AG20443 (cell line): ENCODE measurements at regions not wholly inside any gene's neighbourhood (a gene's known extent, or its start where the extent isn't known, plus 50 kb on each side); places are given as distances from the start of the nearest gene placed in this dataset.
"Not testable (repeated sequence)": the region's sequence is repeated elsewhere in the genome, so short reads cannot be mapped to it uniquely, and the experiment has no call there.

Experiments
- DNase-seq: peaks from one replicate; pipeline ENCODE4 v3.0.0; 2012; ENCODE audit warnings: low spot score, mixed read lengths

- no peak for DNase-seq
Observed at GRCh38 chr10:37467246-37467645, 341.8 kb downstream of the ANKRD30A start.

GRCh38 chr10:37456456-37456855 lies 331.1 kb downstream of the ANKRD30A start:
- no peak for DNase-seq

GRCh38 chr10:37448161-37448560 lies 322.8 kb downstream of the ANKRD30A start:
- no peak for DNase-seq

GRCh38 chr10:37442882-37443281 lies 317.5 kb downstream of the ANKRD30A start:
- DNase-seq, result no peak

GRCh38 chr10:37441224-37441623 lies 315.8 kb downstream of the ANKRD30A start:
- DNase-seq, result not testable (repeated sequence)

- DNase-seq, result no peak
Observed at GRCh38 chr10:37439826-37440225, 314.4 kb downstream of the ANKRD30A start.

- DNase-seq, result no peak
Observed at GRCh38 chr10:37436357-37436756, 311.0 kb downstream of the ANKRD30A start.

GRCh38 chr10:37434091-37434490 lies 308.7 kb downstream of the ANKRD30A start:
- no peak for DNase-seq
